H9 (cell line): ENCODE measurements at regions not wholly inside any gene's neighbourhood (a gene's known extent, or its start where the extent isn't known, plus 50 kb on each side); places are given as distances from the start of the nearest gene placed in this dataset.

Experiments used
- DNase-seq: peaks from one replicate; pipeline ENCODE4 v3.0.0-alpha.2; 2017
- H2AFZ ChIP-seq: one replicate; pipeline ENCODE4 v1.6.1; 2013; ENCODE audit warnings: mild to moderate bottlenecking, low read length, control low read depth, moderate library complexity
- H2AK5ac ChIP-seq: 2 replicates; pipeline ENCODE4 v1.6.1; 2013; ENCODE audit warnings: low read length, control low read depth, mixed read lengths; ENCODE audit not compliant: insufficient read length
- H2BK120ac ChIP-seq: one replicate; pipeline ENCODE4 v1.6.1; 2013; ENCODE audit warnings: low read depth, mild to moderate bottlenecking, low read length, control low read depth, inconsistent platforms; ENCODE audit not compliant: poor library complexity, severe bottlenecking
- H2BK12ac ChIP-seq: 2 replicates; pipeline ENCODE4 v1.6.1; 2013; ENCODE audit warnings: low read length, control low read depth, mixed read lengths, low read depth; ENCODE audit not compliant: insufficient read length
- H2BK15ac ChIP-seq: 2 replicates; pipeline ENCODE4 v1.6.1; 2013; ENCODE audit warnings: low read depth, low read length, control low read depth
- H2BK20ac ChIP-seq: one replicate; pipeline ENCODE4 v1.6.1; 2013; ENCODE audit warnings: low read depth, mild to moderate bottlenecking, low read length, control low read depth, inconsistent platforms; ENCODE audit not compliant: poor library complexity, severe bottlenecking
- H2BK5ac ChIP-seq: 2 replicates; pipeline ENCODE4 v1.6.1; 2013; ENCODE audit warnings: low read length, control low read depth, mixed read lengths; ENCODE audit not compliant: insufficient read length
- H3K14ac ChIP-seq: 2 replicates; pipeline ENCODE4 v1.6.1; 2013; ENCODE audit warnings: low read length, control low read depth; ENCODE audit not compliant: insufficient read depth
- H3K18ac ChIP-seq: 2 replicates; pipeline ENCODE4 v1.6.1; 2013; ENCODE audit warnings: low read depth, mild to moderate bottlenecking, mixed read lengths, low read length, control low read depth; ENCODE audit not compliant: insufficient read length
- H3K23ac ChIP-seq: 2 replicates; pipeline ENCODE4 v1.6.1; 2013; ENCODE audit warnings: low read length, control low read depth, mixed read lengths, low read depth; ENCODE audit not compliant: insufficient read length
- H3K23me2 ChIP-seq: 2 replicates; pipeline ENCODE4 v1.6.1; 2013; ENCODE audit warnings: low read depth, mild to moderate bottlenecking, mixed read lengths, low read length, control low read depth; ENCODE audit not compliant: insufficient read length, poor library complexity, severe bottlenecking
- H3K27ac ChIP-seq: 2 replicates; pipeline ENCODE4 v1.5.1; 2013; ENCODE audit warnings: low read length, control low read depth, mixed read lengths, low read depth; ENCODE audit not compliant: insufficient read length
- H3K27me3 ChIP-seq: 2 replicates; pipeline ENCODE4 v1.6.1; 2013; ENCODE audit warnings: low read length, control low read depth, inconsistent platforms; ENCODE audit not compliant: insufficient read depth
- H3K4ac ChIP-seq: 2 replicates; pipeline ENCODE4 v1.6.1; 2013; ENCODE audit warnings: low read depth, mild to moderate bottlenecking, control low read depth, inconsistent platforms, low read length, moderate library complexity
- H3K4me1 ChIP-seq: 2 replicates; pipeline ENCODE4 v1.6.1; 2013; ENCODE audit warnings: low read length, control low read depth, inconsistent platforms; ENCODE audit not compliant: insufficient read depth
- H3K4me2 ChIP-seq: 2 replicates; pipeline ENCODE4 v1.6.1; 2013; ENCODE audit warnings: low read length, control low read depth, mixed read lengths; ENCODE audit not compliant: insufficient read length, insufficient read depth
- H3K56ac ChIP-seq: 2 replicates; pipeline ENCODE4 v1.6.1; 2013; ENCODE audit warnings: low read depth, mild to moderate bottlenecking, mixed read lengths, low read length, control low read depth; ENCODE audit not compliant: insufficient read length
- H3K79me1 ChIP-seq: 2 replicates; pipeline ENCODE4 v1.6.1; 2013; ENCODE audit warnings: low read depth, mild to moderate bottlenecking, moderate library complexity, low read length, control low read depth, inconsistent platforms; ENCODE audit not compliant: insufficient read depth, poor library complexity, severe bottlenecking
- H3K79me2 ChIP-seq: 2 replicates; pipeline ENCODE4 v1.6.1; 2013; ENCODE audit warnings: low read length, control low read depth, inconsistent platforms; ENCODE audit not compliant: insufficient read depth
- H3K9ac ChIP-seq: 2 replicates; pipeline ENCODE4 v1.6.1; 2013; ENCODE audit warnings: low read length, control low read depth, mixed read lengths; ENCODE audit not compliant: insufficient read length; ENCODE audit errors: extremely low read depth
- H3K9me3 ChIP-seq: one replicate; pipeline ENCODE4 v1.6.1; 2013; ENCODE audit warnings: low read depth, low read length, inconsistent platforms; ENCODE audit not compliant: control insufficient read depth
- H3T11ph ChIP-seq: one replicate; pipeline ENCODE4 v1.6.1; 2013; ENCODE audit warnings: mild to moderate bottlenecking, low read length, control low read depth, inconsistent platforms
- H4K20me1 ChIP-seq: one replicate; pipeline ENCODE4 v1.6.1; 2013; ENCODE audit not compliant: control insufficient read depth, insufficient read length, insufficient read depth
- H4K5ac ChIP-seq: 2 replicates; pipeline ENCODE4 v1.6.1; 2013; ENCODE audit warnings: low read depth, mild to moderate bottlenecking, mixed read lengths, low read length, control low read depth; ENCODE audit not compliant: insufficient read length
- H4K8ac ChIP-seq: replicated peaks from 2 replicates; pipeline ENCODE4 v1.6.1; 2013; ENCODE audit warnings: low read length, control low read depth, mixed read lengths, low read depth; ENCODE audit not compliant: insufficient read length
- H4K91ac ChIP-seq: 2 replicates; pipeline ENCODE4 v1.6.1; 2013; ENCODE audit warnings: low read depth, mild to moderate bottlenecking, moderate library complexity, mixed read lengths, low read length, control low read depth; ENCODE audit not compliant: insufficient read length
- H3K27ac Mint-ChIP-seq, 3 experiments: 2 replicates in 2 of 3; 3 replicates in 1 of 3; pipeline ENCODE4 v1.8.0; 2020 to 2021; ENCODE audit warnings: mixed read lengths in 3 of 3, mild to moderate bottlenecking in 1 of 3, moderate library complexity in 1 of 3
- H3K27me3 Mint-ChIP-seq: 2 replicates; pipeline ENCODE4 v1.8.0; 2021; ENCODE audit warnings: low read depth, mild to moderate bottlenecking, moderate library complexity, mixed read lengths
- H3K36me3 Mint-ChIP-seq, 3 experiments: 2 replicates in 2 of 3; 3 replicates in 1 of 3; pipeline ENCODE4 v1.8.0; 2020 to 2021; ENCODE audit warnings: low read depth in 3 of 3, mixed read lengths in 3 of 3; ENCODE audit not compliant: insufficient read depth in 1 of 3
- H3K4me1 Mint-ChIP-seq, 2 experiments: 2 replicates each; pipeline ENCODE4 v1.8.0; 2020; ENCODE audit warnings: mixed read lengths in 2 of 2
- H3K4me3 Mint-ChIP-seq, 2 experiments: 2 replicates in 1 of 2; 3 replicates in 1 of 2; pipeline ENCODE4 v1.8.0; 2020 to 2021; ENCODE audit warnings: mild to moderate bottlenecking in 2 of 2, mixed read lengths in 2 of 2, moderate library complexity in 1 of 2
- H3K9me3 Mint-ChIP-seq, 2 experiments: 2 replicates in 1 of 2; 3 replicates in 1 of 2; pipeline ENCODE4 v1.8.0; 2020; ENCODE audit warnings: mild to moderate bottlenecking in 2 of 2, mixed read lengths in 2 of 2, moderate library complexity in 1 of 2
- WGBS: extraction: QIAGEN DNeasy Blood & Tissue Kit; methylation state at CpG from one replicate; pipeline ENCODE4 v1.1.7; 2013; ENCODE audit warnings: missing lambda C conversion rate, low lambda C conversion rate, mixed read lengths; ENCODE audit not compliant: insufficient read length; ENCODE audit errors: extremely low coverage; 5-methylcytosine and 5-hydroxymethylcytosine counted together
- TF ChIP-seq, protein P1 (sequence below): fragments of 200-600 bp; sonication (generic); conservative IDR thresholded peaks from 3 replicates; pipeline ENCODE4 v1.8.0; 2021; ENCODE audit warnings: antibody characterized with exemption, mild to moderate bottlenecking

DNA sequence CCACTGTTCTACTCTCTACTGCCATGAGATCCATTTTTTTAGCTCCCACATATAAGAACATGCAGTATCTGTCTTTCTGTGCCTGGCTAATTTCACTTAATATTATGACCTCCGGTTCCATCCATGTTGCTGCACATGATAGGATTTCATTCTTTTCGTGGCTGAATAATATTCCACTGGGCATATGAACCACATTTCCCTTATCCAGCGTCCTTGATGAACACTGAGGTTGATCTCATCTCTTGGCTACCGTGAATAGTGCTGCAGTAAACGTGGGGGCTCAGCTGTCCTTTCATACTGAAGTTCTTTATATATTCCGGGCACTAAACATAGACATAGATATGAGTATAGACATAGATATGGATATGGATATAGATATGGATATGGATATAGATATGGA is 109.3 kb upstream of the TNRC6C start:
- TF ChIP-seq, protein P1, sequence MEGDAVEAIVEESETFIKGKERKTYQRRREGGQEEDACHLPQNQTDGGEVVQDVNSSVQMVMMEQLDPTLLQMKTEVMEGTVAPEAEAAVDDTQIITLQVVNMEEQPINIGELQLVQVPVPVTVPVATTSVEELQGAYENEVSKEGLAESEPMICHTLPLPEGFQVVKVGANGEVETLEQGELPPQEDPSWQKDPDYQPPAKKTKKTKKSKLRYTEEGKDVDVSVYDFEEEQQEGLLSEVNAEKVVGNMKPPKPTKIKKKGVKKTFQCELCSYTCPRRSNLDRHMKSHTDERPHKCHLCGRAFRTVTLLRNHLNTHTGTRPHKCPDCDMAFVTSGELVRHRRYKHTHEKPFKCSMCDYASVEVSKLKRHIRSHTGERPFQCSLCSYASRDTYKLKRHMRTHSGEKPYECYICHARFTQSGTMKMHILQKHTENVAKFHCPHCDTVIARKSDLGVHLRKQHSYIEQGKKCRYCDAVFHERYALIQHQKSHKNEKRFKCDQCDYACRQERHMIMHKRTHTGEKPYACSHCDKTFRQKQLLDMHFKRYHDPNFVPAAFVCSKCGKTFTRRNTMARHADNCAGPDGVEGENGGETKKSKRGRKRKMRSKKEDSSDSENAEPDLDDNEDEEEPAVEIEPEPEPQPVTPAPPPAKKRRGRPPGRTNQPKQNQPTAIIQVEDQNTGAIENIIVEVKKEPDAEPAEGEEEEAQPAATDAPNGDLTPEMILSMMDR: no peak
- H4K5ac ChIP-seq: no peak overlapping the region
- H2BK5ac ChIP-seq: no peak overlapping the region
- Mint-ChIP-seq H3K4me3 (no peak overlapping the region), H3K9me3 (no peaks in the 10 kb centered on the region), H3K27ac (no peak overlapping the region), H3K27me3 (peaks cover 4% of the 10 kb centered on the region), H3K36me3 (no peaks in the 10 kb centered on the region), H3K4me1 (peaks cover 3 to 8% of the 10 kb centered on the region in 2 experiments)
- no peaks in the 10 kb centered on the region for H3K79me2 ChIP-seq
- no peak overlapping the region for H3K9ac ChIP-seq
- no peak overlapping the region for H3K23ac ChIP-seq
- H2BK20ac ChIP-seq: no peak overlapping the region
- no peak for DNase-seq
- no peak overlapping the region for H3T11ph ChIP-seq
- H2AK5ac ChIP-seq: no peak overlapping the region
- H3K14ac ChIP-seq: no peak overlapping the region
- H3K18ac ChIP-seq: no peak overlapping the region
- H3K23me2 ChIP-seq: no peaks in the 10 kb centered on the region
- no peaks in the 10 kb centered on the region for H3K9me3 ChIP-seq
- no peak overlapping the region for H2BK12ac ChIP-seq
- no peak overlapping the region for H2BK15ac ChIP-seq
- no peaks in the 10 kb centered on the region for H3K27me3 ChIP-seq
- H3K4me1 ChIP-seq: no peaks in the 10 kb centered on the region
- no peak overlapping the region for H3K27ac ChIP-seq
- no peak overlapping the region for H2AFZ ChIP-seq
- H4K8ac ChIP-seq: no peak overlapping the region
- no peak overlapping the region for H3K4me2 ChIP-seq
- no peak overlapping the region for H3K56ac ChIP-seq
- no peak overlapping the region for H2BK120ac ChIP-seq
- H3K79me1 ChIP-seq: no peaks in the 10 kb centered on the region
- H4K91ac ChIP-seq: no peak overlapping the region
- no peaks in the 10 kb centered on the region for H4K20me1 ChIP-seq
- no peak overlapping the region for H3K4ac ChIP-seq
- WGBS: no CpG with 5 or more reads among the region's 6 CpGs
